HG03139 (cell line): ENCODE measurements at regions not wholly inside any gene's neighbourhood (a gene's known extent, or its start where the extent isn't known, plus 50 kb on each side); places are given as distances from the start of the nearest gene placed in this dataset.

Experiments used
- ATAC-seq: cut with Tn5 transposase; IDR thresholded peaks from one replicate; pipeline ENCODE4 v1.9.1; 2021; ENCODE audit not compliant: unreplicated experiment

DNA sequence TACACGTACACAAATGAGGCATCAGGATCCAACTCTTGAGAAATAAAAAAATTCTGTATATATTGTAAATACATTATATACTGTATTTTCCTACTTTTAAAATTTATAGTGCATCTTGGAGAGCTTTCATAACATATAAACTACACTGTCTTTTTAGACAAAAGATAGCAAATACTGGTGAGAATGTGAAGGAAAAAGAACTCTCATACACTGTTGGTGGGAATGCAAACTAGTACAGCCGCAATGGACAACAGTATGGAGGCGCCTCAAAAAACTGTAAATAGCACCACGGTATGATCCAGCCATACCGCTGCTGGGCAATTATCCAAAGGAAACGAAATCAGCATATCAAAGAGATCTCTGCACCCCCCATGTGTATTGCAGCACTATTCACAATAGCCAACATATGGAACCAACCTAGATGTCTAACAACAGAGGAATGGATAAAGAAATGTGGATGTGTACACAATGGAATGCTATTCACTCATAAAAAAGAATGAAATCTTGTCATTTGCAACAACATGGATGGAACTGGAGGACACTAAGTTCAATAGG, 292.4 kb downstream of the EFNB2 start:
- no peak for ATAC-seq

GRCh38 chr13:106241974-106242953, 293.2 kb downstream of the EFNB2 start:
- no peak for ATAC-seq

- ATAC-seq: no peak
Observed at GRCh38 chr13:106238690-106239089, 296.8 kb downstream of the EFNB2 start.

DNA sequence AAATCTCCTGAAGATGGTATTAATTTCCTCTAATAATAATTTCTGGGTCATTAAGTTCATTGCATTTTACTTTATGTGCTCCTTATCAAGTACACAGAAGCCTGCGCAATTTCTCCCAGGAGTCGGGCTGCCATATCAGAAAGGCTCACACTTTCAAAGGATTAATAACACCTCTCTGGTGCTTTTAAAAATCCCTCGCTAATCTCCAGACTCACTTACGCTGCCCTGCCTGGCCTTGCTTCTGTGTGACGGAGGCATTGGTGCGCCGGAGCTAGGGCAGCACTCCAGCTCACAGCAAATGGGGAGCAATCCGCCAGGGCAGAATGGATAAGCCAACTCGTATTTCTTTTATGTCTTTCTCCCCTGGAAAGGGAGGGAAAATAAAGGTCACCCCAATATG, 300.8 kb downstream of the EFNB2 start:
- no peak for ATAC-seq

DNA sequence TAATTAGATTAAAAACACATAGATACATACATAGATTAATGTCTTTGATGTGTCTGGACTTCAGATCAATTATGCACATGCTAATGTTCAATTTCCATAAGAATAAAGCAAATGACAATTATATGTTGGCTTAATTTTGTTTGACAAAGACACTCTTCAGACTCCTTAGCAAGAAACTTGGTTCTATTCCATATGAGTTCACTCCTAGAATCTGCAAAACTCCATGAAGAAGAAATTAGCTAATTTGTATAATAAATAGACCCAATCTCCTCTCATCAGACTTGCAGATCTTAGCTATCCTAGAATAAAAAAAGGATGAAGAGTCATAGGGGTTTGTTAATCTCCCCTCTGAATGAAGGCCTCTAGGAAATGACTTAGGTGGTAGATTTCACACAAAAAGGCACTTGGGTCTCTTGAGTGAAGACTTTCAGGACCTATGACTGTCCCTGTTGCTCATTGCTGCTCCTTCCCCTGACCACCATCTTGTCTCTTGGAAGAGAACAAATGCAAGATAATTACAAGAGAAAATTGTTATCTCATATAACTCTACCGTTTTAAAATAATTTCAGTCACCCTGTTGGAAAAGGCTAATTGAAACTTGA, 302.2 kb downstream of the EFNB2 start:
- ATAC-seq: no peak

- no peak for ATAC-seq
Observed at GRCh38 chr13:106232681-106233080, 302.8 kb downstream of the EFNB2 start.

DNA sequence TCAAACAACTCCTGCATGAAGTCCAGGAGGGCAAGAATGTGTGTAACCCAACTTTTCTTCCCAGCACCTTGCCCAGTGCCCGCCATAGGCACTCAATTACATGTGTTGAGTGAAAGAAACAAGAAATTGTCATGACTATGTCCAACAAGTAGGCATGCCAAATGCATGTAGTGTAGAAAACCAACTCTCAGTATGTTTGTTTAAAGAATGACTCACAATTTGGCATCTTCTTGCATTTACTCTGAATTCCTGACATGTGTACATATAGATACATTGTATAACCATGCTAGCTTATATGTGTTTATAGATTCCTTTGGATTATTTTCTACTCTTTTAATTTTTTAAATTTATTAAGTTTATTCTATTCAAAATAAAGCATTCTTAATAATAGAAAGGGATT, 305.0 kb downstream of the EFNB2 start:
- no peak for ATAC-seq

- ATAC-seq: no peak
Observed at GRCh38 chr13:106225126-106225525, 310.3 kb downstream of the EFNB2 start.

DNA sequence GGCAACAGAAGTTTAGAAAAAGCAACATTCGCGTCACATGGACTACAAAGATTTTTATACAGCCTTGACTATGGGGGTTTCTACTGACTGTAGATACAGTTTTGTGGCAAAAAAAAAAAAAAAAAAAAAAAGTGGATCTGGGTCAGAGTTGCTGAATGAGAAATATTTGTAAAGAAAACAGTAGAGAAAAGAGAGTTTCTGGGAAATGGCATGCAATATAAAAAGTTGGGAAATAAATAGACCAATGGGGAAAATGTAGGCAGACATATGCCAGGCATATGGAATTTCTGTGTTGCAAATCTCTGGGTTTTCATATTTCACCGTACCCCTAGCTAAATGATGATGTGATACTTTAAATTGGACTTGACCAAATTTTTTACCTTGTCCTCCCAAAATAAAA, 315.3 kb downstream of the EFNB2 start:
- ATAC-seq: no peak

- no peak for ATAC-seq
Observed at GRCh38 chr13:106213028-106213757, 322.3 kb downstream of the EFNB2 start.

DNA sequence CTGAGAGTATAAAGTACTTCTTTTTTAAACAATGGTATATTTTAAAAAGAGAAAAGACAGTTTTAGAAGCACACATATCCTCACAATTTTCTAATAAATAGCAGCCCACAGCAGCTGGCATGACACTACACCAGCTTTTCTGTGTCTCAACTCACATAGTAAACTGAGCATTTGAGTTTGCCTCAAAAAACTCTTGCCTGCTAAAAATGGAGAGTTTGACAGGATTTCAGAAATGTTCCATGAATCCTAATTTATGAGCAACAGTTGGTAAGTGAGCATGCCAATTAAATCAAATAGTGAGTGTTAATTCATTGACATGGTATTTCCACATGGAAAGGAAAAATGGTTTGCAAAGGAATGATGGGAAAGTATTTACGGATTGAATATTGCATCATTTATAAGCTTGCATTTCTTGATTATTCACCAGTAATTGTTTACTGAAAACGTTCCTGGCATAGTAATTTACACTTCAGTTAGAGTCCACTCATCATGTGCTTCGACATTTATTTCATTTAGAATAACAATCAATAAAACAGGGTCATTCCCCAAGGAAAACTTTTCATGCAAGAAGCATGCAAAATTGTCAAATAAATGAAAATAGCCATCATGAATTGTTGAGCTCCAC, 323.0 kb downstream of the EFNB2 start:
- ATAC-seq: no peak

DNA sequence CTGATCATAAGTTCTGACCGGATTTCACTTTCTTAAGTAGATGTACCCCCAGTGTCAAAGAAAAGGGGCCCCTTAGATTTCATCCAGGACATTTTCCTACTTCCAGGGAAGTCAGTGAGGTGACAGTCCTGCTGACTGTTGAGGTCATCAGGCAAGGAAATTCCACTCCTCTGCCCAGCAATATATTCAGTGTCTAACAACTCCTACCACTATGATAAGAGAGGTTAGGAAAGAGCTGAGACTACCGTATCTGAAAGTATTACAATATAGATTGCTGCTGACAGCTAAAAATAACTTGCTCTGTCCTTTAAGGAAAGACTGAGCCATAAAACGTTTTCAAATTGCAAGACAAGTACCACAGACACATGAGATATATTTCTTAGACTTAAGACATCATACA, 325.1 kb downstream of the EFNB2 start:
- ATAC-seq: no peak

DNA sequence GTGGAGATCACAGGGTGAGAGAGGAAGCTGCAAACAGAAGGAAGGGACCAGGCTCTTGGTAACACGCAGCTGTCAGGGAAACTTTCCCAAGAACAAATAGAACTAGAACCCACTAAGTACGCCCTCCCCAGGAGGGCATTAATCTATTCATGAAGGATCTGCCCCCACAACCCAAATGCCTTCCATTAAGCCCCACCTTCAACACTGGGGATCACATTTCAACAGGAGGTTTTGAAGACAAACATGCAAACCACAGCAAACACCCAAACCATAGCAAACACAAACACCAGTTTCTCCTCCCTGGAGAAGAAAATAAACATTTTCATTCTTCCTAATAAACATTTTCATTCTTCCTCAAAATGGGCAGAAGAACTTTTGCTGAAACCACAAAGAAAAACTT, 329.6 kb downstream of the EFNB2 start:
- no peak for ATAC-seq

DNA sequence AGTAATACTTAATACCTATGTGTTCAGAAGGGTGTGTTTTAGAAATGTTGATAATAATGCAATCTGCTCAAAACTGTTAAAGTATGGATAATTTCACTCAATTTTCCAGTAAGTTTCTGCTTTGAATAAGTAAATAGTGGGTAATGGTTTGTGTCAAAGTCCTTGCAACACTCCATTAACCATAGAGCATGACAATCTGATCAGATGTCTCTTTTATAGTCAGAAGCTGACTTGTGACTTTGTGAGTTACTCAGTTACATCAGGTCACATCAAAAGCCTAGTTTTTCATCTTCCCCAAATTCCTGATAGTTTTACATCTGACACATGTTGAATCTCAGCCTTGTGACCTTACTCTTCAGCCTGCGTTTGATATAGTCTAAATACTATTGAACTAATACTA, 338.0 kb downstream of the EFNB2 start:
- ATAC-seq: no peak

GRCh38 chr13:106187501-106188095, 347.9 kb downstream of the EFNB2 start:
- no peak for ATAC-seq

GRCh38 chr13:106187101-106187500, 348.4 kb downstream of the EFNB2 start:
- ATAC-seq: no peak

DNA sequence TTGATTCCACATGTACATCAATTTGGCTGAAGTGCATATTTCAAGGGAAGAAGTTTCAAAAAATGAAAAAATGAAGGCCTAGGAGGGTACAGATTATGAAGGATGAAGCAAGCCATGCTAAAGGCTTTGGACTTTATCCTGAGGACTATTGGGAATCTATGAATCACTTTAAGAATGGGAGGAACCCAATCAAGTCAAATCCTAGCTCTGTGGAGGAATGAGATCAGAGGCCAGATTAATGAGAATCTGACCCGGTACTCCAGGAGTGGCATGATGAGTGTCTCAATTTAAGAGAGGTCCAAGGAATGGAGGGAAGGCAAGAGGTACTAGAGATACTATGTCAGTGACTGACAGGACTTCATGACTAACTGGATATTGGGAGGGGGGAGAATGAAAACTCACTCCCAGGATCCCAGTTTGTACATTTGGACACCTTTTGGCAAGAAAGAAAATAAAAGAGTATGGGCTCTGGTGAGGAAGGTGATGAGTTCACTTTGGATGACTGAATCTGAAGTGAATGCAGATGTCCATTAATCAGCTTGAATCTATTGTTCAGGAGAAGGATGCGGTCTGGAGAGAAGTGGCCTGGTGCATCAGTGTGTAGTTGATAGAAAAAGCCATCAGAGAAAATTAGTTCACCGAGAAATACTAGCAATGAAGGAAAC, 349.0 kb downstream of the EFNB2 start:
- ATAC-seq: no peak

DNA sequence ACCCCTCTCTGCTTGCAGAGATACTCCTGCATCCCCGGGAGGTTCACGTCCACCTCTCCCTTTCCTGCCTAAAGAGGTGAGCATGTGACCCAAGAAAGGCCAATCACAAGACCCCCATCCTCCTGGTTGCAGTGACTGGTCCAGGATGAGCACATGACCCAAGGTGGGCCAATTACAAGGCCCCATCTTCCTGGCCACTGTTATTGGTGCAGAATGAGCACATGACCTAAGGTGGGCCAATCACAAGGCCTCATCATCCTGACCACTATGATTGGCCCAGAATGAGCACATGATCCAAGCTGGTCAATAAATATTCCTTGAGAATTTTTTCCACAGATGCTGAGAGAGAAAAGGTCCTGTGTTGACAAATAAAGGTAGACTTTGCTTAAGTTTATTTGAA, 350.7 kb downstream of the EFNB2 start:
- ATAC-seq: no peak

GRCh38 chr13:106183410-106184065, 351.9 kb downstream of the EFNB2 start:
- ATAC-seq: no peak

- ATAC-seq: no peak
Observed at GRCh38 chr13:106182404-106182803, 353.1 kb downstream of the EFNB2 start.
